ENCODE measurements at regions not wholly inside any gene's neighbourhood (a gene's known extent, or its start where the extent isn't known, plus 50 kb on each side); places are given as distances from the start of the nearest gene placed in this dataset.

DNA sequence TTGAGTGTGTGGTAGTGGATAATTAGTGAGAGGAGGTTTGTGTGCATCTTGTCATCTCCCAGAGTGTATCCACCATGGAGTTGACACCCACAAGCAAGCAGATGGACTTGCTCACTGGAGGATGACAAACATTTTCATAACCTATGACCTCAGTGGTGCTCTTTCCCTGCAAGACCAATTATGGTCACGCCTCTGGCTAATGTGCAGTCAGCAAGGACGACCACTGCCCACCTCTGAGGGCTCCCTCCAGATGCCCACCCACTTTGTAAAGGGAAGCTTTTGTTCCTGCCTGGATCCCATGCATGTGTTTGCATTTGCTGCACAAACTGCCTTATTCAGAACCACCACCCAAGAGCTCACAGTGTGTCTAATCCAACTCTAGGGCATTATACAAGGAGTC, 982.8 kb downstream of the TMEM121 start:
- Histone ChIP-seq H2BK20ac (ENCODE audit: low read length) (no peak overlapping the region), H4K20me1 (replicated peaks in 1 of 2; ENCODE audit: control insufficient read depth in 1 of 2, insufficient read depth in 2 of 2, low read length in 2 of 2) (no peaks in the 10 kb centered on the region), H3K4me2 (ENCODE audit: insufficient read depth in 1 of 2, low read depth in 2 of 2, low read length in 2 of 2) (no peak overlapping the region), H3K23ac (ENCODE audit: insufficient read length) (no peak overlapping the region), H2AFZ (ENCODE audit: low read length) (no peak overlapping the region), H2BK120ac (replicated peaks; ENCODE audit: low read depth, low read length) (no peak overlapping the region), H3K79me2 (ENCODE audit: control insufficient read depth in 1 of 2, insufficient read depth in 2 of 2, low read length in 2 of 2) (no peaks in the 10 kb centered on the region), H2BK5ac (ENCODE audit: low read depth, low read length) (no peak overlapping the region), H3K79me1 (ENCODE audit: low read depth, low read length) (no peaks in the 10 kb centered on the region), H2BK12ac (ENCODE audit: low read depth, low read length) (no peak overlapping the region), H3K9me3 (ENCODE audit: insufficient read depth in 2 of 2, low read depth in 1 of 2, low read length in 1 of 2) (peaks cover 74 to 99% of the 10 kb centered on the region in 2 experiments), H3K27ac (ENCODE audit: low read depth, low read length) (no peak overlapping the region), H3K14ac (ENCODE audit: insufficient read length) (no peak overlapping the region), H2BK15ac (ENCODE audit: low read length) (no peak overlapping the region), H2AK5ac (ENCODE audit: low read depth, low read length) (no peak overlapping the region), H4K8ac (ENCODE audit: extremely low read depth, insufficient read depth, low read length) (no peak overlapping the region), H3K56ac (replicated peaks; ENCODE audit: insufficient read length, low read depth, low read length) (no peak overlapping the region), H4K91ac (replicated peaks; ENCODE audit: insufficient read length, low read length) (no peak overlapping the region), H3K27me3 (replicated peaks in 1 of 4; ENCODE audit: control insufficient read depth in 3 of 4, extremely low read depth in 1 of 4, insufficient read depth in 3 of 4, low read length in 3 of 4) (no peaks in the 10 kb centered on the region), H3K18ac (ENCODE audit: extremely low read depth, low read length) (no peak overlapping the region), H3K9ac (replicated peaks in 1 of 4; ENCODE audit: extremely low read depth in 1 of 4, low read depth in 3 of 4, low read length in 3 of 4) (no peak overlapping the region), H3K23me2 (ENCODE audit: low read depth, low read length) (no peaks in the 10 kb centered on the region), H3K4me3 (ENCODE audit: extremely low read depth in 1 of 4, insufficient read depth in 2 of 4, low read depth in 3 of 4, low read length in 4 of 4) (no peak overlapping the region), H3K4me1 (replicated peaks in 1 of 4; ENCODE audit: control insufficient read depth in 3 of 4, insufficient read depth in 4 of 4, low read length in 3 of 4) (no peaks in the 10 kb centered on the region), H3K4ac (replicated peaks; ENCODE audit: insufficient read length, low read depth, low read length) (no peak overlapping the region), H4K5ac (ENCODE audit: insufficient read length, low read depth, low read length) (no peak overlapping the region), H3K36me3 (ENCODE audit: control insufficient read depth in 2 of 4, insufficient read depth in 4 of 4, low read length in 3 of 4) (no peaks in the 10 kb centered on the region)
- no peak for FAIRE-seq
- DNase-seq (ENCODE audit: low read depth in 1 of 2, low spot score in 2 of 2): no peak
- CTCF ChIA-PET (ENCODE audit: partially characterized antibody): interaction anchor here (1.3 kb wide), 1 partner anchor 9 kb away, joined by 3 read pairs; no protein-coding TSS in a partner anchor
- POLR2A ChIA-PET (ENCODE audit: partially characterized antibody): no interaction called here
- WGBS, 2 experiments (ENCODE audit: extremely low coverage in 1 of 2, insufficient coverage in 1 of 2, insufficient read length in 1 of 2, insufficient replicate concordance in 2 of 2, low coverage in 1 of 2, low lambda C conversion rate in 2 of 2, missing lambda C conversion rate in 1 of 2): 50% methylated on average over 2 of the region's 2 CpGs; no CpG with 5 or more reads in 1 of the 2 experiments
- TF ChIP-seq SIRT6 (IDR thresholded peaks at IDR 0.05; ENCODE audit: low read length): no peak
- no peak for TF ChIP-seq CHD1 (IDR thresholded peaks at IDR 0.05; ENCODE audit: low read depth, low read length)
- TF ChIP-seq KDM1A (IDR thresholded peaks at IDR 0.05; ENCODE audit: borderline replicate concordance, low read length): no peak
- TF ChIP-seq TAF7 (optimal IDR thresholded peaks at IDR 0.05; ENCODE audit: borderline replicate concordance, low read depth, low read length): no peak
- TF ChIP-seq RAD21 (IDR thresholded peaks at IDR 0.05 in 1 of 2, conservative IDR thresholded peaks at IDR 0.05 in 1 of 2; ENCODE audit: low read depth in 2 of 2, low read length in 2 of 2): no peak
- no peak for TF ChIP-seq SRF (IDR thresholded peaks at IDR 0.05; ENCODE audit: low read depth, low read length)
- no peak for TF ChIP-seq CTBP2 (IDR thresholded peaks at IDR 0.05; ENCODE audit: borderline replicate concordance, insufficient read depth, insufficient read length, low read length)
- TF ChIP-seq EGR1 (IDR thresholded peaks at IDR 0.05; ENCODE audit: borderline replicate concordance, low read depth, low read length): no peak
- no peak for TF ChIP-seq RBBP5 (IDR thresholded peaks at IDR 0.05; ENCODE audit: borderline replicate concordance, low read depth, low read length)
- no peak for TF ChIP-seq CTCF (IDR thresholded peaks at IDR 0.05; ENCODE audit: control extremely low read depth in 1 of 3, insufficient read depth in 1 of 3, low read depth in 1 of 3, low read length in 3 of 3)
- TF ChIP-seq GTF2F1 (IDR thresholded peaks at IDR 0.05; ENCODE audit: borderline replicate concordance, low read depth, low read length): no peak
- no peak for TF ChIP-seq TBP (IDR thresholded peaks at IDR 0.05; ENCODE audit: low read depth, low read length)

Measured in H1 (cell line).